ENCODE measurements at regions not wholly inside any gene's neighbourhood (a gene's known extent, or its start where the extent isn't known, plus 50 kb on each side); places are given as distances from the start of the nearest gene placed in this dataset.
A peak's percentile ranks its signal among the peaks of the same experiment; 100 is the strongest.
"Not testable (repeated sequence)": the region's sequence is repeated elsewhere in the genome, so short reads cannot be mapped to it uniquely, and the experiment has no call there.

GRCh38 chr4:14336656-14337055, 665.6 kb upstream of the CPEB2 start:
- no peak for DNase-seq

- no peak for DNase-seq
These were observed 664.2 kb upstream of the CPEB2 start for GRCh38 chr4:14337892-14338584.

GRCh38 chr4:14338585-14339265, 663.6 kb upstream of the CPEB2 start:
- DNase-seq = no peak

- no peak for DNase-seq
These were observed 662.6 kb upstream of the CPEB2 start for GRCh38 chr4:14339715-14340114.

GRCh38 chr4:14340321-14340720, 662.0 kb upstream of the CPEB2 start:
- no peak for DNase-seq

- DNase-seq = no peak
These were observed 658.3 kb upstream of the CPEB2 start for GRCh38 chr4:14343961-14344360.

- DNase-seq = peak; percentile 3
These were observed 656.9 kb upstream of the CPEB2 start for GRCh38 chr4:14345356-14345775.

GRCh38 chr4:14347526-14347925, 654.8 kb upstream of the CPEB2 start:
- no peak for DNase-seq

- DNase-seq = no peak
These were observed 653.8 kb upstream of the CPEB2 start for GRCh38 chr4:14348506-14348905.

- DNase-seq = not testable (repeated sequence)
These were observed 643.6 kb upstream of the CPEB2 start for GRCh38 chr4:14358544-14359160.

GRCh38 chr4:14359991-14360390, 642.3 kb upstream of the CPEB2 start:
- DNase-seq = no peak

GRCh38 chr4:14361084-14361483, 641.2 kb upstream of the CPEB2 start:
- DNase-seq = peak; percentile 84

- DNase-seq = no peak
These were observed 639.9 kb upstream of the CPEB2 start for GRCh38 chr4:14362385-14362784.

GRCh38 chr4:14364953-14365536, 637.2 kb upstream of the CPEB2 start:
- no peak for DNase-seq

GRCh38 chr4:14368391-14368790, 633.9 kb upstream of the CPEB2 start:
- DNase-seq = no peak

GRCh38 chr4:14371131-14371530, 631.1 kb upstream of the CPEB2 start:
- DNase-seq = no peak

- DNase-seq = no peak
These were observed 626.5 kb upstream of the CPEB2 start for GRCh38 chr4:14375816-14376215.

- no peak for DNase-seq
These were observed 623.1 kb upstream of the CPEB2 start for GRCh38 chr4:14379183-14379582.

GRCh38 chr4:14383652-14384051, 618.6 kb upstream of the CPEB2 start:
- no peak for DNase-seq

- DNase-seq = no peak
These were observed 617.5 kb upstream of the CPEB2 start for GRCh38 chr4:14384824-14385223.

GRCh38 chr4:14386196-14386595, 616.1 kb upstream of the CPEB2 start:
- DNase-seq = no peak

- DNase-seq = no peak
These were observed 614.6 kb upstream of the CPEB2 start for GRCh38 chr4:14387647-14388046.

- no peak for DNase-seq
These were observed 609.9 kb upstream of the CPEB2 start for GRCh38 chr4:14392378-14392777.

GRCh38 chr4:14396183-14396582, 606.1 kb upstream of the CPEB2 start:
- no peak for DNase-seq

Data from OCI-M1 (cell line).